NCI-H1417 treated with DMSO at 0.1 percent for 48 hours (cell line): ENCODE measurements at regions not wholly inside any gene's neighbourhood (a gene's known extent, or its start where the extent isn't known, plus 50 kb on each side); places are given as distances from the start of the nearest gene placed in this dataset.
"Not testable (repeated sequence)": the region's sequence is repeated elsewhere in the genome, so short reads cannot be mapped to it uniquely, and the experiment has no call there.

Source experiments
- DNase-seq: peaks from one replicate; lab custom pipeline; 2025; lab: John Stamatoyannopoulos, UW

DNA sequence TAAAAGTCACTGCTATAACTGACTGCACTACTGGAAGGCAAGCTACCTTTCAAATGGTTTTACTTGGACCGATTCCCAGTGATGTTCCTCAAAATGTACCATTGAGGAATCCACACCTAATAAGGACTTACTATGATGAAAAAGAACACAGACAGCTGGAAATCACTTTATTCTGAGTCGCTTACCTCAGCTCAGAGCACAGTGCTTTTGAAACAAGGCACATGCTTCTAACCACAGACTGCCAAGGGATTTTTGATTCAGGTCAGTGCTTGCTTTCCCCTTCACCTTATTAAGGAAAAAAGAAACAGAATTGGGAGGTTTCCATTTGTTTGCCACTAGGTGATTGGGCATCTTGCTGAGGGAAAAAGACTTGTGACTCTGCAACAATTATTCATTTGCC is 707.5 kb upstream of the FSHR start:
- no peak for DNase-seq

DNA sequence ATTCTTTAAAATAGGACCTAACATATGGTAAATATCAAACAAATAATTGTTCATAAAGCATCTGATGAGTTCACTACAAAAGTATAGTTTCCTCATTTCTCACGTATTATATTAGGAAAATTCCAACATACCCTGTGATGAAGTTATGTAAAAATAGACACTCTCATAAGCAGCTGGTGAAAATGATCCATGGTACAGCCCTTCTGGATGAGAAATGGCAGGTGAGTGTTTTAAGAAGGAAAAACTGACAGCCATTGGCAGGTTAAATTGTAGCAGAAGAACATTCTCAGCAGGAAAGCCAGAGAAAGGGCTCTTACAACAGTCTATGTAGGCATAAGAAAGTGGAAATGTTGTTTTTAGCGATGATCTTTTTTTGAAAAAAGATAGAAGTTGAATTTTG is 706.5 kb upstream of the FSHR start:
- no peak for DNase-seq

DNA sequence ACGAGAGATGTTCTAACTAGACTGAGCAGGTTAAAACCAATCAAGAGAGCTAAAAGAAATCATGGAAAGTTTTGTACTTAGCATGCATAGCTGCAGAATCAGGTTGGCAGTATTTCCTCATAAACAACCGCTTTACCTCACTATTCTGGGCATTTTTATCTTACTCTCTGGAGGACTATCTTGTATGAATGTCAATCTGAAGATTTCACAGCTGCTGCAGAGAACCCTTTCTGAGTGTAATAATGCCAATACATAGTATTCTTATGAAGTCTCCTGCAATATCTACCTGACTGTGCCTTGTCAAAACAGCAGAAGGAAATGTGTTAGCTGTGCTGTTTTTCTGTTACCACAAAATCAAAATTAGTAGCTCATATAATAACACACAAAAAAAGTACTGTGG is 705.9 kb upstream of the FSHR start:
- DNase-seq = no peak

DNA sequence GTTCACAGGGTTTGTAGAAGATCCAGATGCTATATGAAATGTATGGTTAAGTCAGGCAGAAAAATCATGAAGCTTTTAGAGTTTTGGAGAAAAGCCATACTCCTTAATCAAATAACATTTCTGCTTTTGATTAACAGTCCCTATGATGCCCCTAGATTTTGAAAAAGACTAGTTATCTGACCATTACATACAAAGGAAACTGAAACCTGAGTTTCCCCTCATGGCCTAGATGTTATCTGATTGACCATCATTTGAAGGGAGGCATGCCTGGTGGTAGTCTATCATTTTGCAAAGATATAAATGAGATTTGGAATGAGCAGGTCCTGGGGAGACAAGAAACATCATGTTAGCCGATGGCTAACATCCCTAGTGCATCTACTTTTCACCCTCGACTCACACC is 704.3 kb upstream of the FSHR start:
- no peak for DNase-seq

DNA sequence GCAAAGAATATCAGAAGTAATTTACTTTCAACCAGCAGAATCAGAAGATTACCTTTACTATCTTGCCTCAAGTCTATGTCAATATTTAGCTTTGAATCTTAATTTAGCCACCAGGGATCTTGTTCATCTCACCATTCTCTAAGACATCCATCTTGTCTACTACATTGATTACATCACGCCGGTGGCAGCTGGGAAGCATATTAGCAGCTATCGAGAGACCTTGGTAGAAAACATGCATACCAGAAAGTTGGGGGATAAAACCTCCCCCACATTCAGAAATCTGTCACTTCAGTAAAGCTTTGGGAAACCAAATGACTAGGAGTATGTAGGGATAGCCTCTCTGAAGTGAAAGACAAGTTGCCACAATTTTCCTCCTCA is 703.8 kb upstream of the FSHR start:
- no peak for DNase-seq

DNA sequence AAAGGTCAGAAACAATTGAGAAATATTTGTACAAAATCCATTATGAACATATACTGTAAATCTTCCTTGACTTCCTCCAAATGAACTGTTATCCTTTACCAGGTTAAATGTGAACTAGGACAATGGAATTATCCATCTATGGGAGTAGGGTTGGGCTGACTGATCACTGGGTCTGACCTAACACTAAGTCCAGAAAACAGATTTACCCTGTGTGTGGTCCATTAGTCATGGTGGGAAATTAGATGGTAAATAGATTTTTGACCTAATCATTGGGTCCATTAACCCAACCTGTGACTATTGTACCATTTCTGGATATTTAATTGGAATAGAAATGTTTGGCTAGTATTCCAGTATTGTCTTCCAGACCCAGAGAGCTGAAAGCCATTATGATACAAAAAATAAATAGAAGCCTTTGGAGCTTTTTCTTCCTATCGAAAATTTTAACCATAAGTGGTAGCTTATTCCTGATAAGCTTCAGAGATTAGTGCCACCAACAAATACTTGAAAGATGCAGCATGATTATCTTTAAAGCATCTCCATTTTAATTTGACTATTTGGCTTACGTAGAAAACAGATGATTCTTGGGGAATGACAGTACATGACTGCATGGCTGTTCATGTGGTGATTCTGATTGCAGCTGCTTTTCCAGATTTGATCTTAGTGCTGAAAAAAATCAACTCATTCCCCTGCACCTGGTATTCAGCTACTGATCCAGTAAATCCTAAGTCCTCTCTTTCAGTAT is 703.2 kb upstream of the FSHR start:
- DNase-seq = no peak

DNA sequence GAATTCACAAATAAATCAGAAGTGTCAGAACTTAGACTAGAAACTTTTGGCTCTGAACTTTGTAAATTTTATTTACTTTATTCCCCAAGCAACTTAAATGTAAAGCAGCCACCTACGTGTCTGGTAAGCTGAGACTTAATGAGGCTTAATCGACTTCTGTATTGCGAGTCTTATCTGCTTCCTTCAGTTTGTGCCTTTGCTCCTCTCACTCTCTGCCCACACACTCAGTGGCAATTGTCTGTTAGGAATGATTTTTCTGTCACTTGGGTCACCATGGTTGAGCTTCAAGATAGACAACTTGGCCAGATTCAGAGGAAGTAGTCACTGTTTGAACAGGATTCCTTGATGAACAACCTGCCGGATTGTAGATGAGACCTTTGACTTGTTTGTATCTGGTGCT is 691.4 kb upstream of the FSHR start:
- no peak for DNase-seq

DNA sequence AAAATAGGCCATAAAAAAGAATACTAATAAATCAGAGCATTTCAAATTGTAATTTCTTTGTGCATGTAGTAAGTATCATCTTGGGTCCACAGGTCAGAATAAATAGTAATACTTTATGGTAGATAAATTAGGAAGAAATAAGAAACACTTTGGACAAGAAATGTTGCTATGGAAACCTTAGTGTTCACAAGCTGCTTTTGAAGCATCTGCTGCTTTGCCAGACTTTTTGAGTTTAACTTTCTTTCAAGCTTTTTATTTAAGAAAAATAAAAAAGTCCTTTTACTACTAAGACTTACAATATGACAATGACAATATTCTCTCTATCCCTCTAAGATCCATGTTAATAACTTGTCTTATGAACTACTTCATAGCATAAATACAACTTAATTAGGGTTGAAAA is 690.7 kb upstream of the FSHR start:
- no peak for DNase-seq

DNA sequence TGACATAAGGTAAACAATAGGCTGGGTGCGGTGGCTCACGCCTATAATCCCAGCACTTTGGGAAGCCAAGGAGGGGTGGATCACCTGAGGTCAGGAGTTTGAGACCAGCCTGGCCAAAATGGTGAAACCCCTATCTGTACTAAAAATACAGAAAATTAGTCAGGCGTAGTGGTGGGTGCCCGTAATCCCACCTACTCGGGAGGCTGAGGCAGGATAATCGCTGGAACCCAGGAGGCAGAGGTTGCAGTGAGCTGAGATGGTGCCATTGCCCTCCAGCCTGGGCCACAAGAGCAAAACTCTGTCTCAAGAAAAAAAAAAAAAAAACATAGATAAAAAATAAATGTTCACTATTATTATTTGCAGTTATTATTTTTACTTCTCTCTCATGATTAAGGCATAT is 689.8 kb upstream of the FSHR start:
- not testable (repeated sequence) for DNase-seq

DNA sequence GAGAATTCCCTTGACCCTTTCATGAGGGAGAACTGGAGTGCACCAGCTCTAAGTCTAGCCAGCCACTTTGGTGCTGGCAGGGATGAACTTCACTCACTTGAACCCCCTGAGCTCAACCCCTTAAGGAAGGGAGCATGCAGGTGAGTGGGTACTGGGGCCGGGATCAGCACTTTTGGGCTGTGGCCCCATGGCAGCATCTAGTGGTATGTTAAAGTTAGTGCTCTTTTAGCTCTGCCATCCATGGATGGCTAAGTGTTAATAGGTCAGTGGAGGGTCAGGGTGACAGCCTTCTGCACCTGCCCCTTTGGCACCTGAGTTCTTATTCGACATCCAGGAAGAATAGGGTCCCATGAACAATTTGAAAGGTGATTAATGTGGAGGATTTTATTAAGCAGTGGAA is 689.0 kb upstream of the FSHR start:
- no peak for DNase-seq

DNA sequence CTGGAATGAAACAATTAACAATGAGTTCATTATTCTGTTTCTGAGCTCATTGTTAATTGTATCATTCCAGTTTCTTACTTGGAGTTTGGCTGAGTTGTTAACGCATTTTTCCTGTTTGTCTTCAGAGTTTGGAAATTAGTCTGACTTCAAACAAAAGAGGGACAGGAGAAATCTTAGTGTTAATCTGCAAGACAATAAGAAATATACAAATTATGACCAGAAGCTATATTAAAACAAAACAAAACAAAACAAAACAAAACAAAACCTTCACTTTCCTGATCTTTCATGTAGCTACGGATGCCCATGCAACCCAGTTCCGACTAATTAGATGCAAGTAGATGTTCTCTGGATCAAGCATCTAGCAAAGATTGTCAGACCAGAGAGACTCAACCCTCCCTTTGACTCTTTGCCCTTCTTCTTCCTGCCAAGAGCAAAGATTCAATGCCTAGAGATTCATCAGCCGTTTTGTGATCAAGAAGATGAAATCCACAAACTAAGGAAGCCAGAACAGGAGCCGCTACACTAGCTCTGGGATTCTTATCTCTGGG is 686.2 kb upstream of the FSHR start:
- no peak for DNase-seq

DNA sequence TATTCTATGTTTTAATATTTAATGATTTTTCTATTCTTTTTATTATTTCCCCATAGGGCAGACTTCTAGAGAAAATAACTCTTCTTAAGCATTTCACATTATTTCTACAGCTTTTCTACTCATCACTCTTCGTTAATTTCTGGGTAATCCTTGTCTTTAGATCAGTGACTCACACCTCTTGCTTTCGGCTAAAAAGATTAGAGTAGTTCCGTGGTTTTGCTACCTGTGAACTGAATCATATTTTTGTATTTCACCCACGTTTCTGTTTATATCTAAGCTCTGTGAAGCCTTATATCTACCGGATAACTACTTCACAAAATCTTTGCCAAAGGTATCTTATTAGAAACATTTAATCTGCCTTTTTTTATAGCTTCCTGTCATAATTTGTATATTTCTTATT is 685.5 kb upstream of the FSHR start:
- DNase-seq = no peak

DNA sequence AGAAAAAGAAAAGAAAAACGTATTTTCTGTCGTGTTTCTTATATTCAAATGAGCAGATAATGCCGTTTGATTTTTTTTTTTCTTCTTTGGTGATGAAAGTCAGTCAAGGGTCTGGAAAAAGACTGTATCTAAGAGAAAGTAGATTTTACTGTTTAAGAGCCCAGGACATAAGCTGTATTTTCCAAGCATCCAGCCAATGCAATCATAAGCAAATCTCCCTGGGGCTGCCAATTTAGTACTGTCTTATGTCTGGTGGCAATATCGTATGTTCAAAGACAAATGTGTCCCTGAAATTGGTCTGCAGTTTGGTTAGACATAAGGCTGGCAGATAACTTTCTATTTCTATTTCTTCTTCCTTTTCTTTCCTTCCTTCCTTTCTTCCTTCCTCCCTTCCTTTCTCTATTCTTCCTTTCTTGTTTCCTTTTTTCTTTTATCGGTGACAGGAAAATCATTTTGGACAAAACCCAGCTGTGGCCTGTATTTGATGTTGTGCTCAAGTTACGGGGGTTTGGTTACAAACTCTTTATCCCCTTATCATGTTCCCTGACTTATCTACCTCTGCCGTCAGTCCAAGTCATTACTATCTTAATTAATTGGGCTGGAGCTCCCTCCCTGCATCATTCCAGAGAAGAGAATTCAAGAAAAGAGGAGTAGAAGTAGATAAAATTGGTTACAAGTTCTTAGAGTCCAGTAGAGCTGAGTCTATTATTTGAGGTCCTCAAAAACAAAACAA is 683.4 kb upstream of the FSHR start:
- DNase-seq = no peak

DNA sequence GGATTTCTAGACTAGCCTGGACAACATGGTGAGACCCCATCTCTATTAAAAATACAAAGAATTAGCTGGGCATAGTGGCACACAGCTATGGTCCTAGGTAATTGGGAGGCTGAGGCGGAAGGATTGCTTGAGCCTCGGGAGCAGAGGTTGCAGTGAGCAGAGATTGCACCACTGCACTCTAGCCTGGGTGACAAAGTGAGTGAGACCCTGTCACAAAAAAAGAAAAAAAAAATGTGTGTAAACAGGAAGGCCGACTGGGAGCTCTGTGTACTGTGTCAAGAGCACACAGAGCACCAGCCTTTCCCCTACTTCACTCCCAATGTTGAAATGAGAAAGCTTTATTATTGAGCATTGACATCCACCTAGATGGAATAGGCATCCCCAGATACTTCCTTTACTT is 681.7 kb upstream of the FSHR start:
- DNase-seq = no peak

DNA sequence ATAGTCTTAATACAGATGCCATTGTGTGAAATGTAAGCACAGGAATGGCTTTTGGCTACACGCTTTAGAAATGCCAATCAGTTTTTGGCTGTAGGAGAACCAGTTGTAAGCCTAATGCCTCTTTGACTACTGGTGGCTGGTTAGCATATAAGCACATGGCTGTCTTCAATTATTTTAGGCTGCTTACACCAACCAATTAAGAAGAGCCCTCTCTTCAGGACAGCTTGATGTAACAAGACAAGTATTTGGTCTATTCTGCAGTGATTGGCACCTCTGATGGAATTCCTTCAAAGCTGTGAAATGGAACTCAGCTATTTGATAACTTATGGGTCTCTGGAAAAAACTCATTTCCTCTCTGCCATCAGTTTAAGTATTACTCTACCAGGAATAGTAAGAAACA is 680.1 kb upstream of the FSHR start:
- DNase-seq = no peak

DNA sequence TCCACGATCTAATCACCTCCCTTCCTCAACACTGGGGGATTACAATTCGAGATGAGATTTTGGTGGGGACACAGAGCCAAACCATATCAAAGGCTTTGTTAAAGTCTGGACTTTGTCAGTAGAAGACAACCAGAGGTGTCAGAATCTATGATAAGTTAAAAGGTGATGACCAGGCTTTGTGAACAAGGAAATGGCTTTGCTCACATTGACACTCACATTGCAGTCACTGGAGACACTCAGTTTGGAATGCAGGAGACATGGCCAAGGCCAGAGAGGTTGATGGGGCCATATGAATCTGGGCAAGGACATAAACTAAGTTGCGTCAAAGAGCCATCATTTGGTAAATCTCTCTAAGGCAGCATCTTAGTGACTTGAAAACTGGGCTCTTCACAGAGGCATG is 678.2 kb upstream of the FSHR start:
- no peak for DNase-seq

DNA sequence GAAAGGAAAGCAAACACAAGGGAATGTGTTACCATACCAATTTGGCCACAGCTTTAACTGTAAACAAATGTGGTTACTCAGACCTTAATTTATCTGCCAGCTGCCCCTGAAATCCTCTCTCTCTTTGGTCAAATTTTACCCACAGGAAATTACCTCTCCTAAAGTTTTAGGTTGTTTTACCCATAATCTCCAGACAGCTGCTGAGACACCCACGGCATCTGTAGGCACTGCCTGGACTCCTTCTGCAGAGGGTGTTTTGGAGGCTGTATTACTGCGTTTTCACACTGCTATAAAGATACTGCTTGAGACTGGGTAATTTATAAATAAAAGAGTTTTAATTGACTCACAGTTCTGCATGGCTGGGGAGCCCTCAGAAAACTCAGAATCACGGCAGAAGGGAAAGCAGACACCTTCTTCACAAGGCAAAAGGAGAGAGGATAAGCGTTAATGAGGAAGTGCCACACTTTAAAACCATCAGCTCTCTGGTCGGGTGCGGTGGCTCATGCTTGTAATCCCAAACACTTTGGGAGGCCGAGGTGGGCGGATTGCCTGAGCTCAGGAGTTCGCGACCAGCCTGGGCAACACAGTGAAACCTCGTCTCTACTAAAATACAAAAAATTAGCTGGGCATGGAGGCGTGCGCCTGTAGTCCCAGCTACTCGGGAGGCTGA is 677.5 kb upstream of the FSHR start:
- no peak for DNase-seq

DNA sequence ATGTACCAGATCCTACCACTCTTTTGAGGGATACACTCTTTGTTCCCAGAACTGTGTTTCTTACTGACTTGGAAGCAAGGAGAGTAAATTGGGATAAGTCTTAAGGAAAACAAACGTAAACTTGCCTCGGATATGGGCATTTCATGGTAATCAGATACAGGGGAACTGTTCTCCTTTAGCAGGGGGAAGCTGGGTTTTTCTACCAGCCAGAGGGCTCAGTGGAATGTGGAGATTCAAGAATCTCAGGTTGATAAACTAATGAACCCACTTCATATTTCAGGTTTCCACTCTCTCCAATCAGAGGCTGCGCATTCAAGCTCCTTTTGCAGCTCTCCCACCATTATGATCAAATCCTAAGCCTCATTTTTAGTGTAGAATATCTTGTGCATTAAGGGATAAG is 676.5 kb upstream of the FSHR start:
- no peak for DNase-seq

DNA sequence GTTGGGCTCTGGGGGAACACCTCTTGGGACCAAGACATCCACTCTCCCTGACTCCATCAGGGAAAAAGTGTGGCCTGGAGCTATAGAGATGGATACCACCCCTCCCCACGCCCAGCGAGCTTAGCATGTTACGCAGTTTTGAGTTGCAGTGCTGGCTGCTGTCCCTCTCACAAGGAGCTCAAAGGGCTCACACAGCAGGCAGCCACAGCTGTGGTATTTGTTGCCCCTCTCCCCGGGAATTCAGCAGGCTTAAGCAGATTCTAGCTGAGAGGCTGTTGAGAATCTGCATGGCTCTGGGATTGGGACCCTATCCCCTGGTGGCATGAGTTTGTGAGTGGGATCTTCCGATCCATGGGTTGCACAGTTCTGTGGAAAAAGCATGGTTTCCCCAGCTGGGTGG is 673.1 kb upstream of the FSHR start:
- no peak for DNase-seq

DNA sequence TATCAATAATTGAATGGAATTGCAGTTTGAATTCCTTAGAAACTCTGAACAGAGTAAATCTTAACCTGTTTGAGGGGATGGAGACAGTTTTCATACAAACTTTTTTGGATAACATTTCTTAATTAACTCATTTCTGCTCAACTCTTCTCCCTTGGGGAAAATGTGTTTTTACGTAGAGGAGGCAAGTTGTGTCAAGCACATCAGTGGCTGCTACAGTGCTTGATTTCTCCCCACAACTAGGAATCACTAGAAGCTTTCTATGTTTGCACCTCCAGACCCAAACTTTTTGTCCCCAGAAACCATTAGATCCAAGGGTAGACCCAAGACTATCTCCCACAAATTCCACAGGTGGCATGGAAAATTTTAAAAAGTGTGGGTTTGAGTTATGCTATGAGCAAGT is 658.9 kb upstream of the FSHR start:
- DNase-seq = no peak

DNA sequence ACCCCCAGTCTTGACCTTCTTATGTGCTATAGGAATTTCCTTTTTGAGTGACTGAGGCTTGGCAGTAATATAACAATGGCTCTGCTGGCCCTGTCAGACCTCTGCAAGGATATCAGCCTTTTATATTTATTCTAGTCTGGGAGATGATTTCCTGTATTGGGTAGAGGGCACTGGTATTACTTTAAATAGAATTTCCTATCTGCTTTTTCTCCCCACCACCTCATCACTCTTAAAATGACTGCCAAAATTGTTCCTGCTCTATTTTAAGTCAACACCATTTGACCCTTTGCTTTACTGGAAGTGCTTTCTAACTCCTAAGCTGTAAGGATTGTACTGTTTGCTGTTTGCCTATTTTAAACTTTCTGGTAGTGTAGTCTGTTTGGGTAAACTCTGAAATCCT is 658.4 kb upstream of the FSHR start:
- no peak for DNase-seq

DNA sequence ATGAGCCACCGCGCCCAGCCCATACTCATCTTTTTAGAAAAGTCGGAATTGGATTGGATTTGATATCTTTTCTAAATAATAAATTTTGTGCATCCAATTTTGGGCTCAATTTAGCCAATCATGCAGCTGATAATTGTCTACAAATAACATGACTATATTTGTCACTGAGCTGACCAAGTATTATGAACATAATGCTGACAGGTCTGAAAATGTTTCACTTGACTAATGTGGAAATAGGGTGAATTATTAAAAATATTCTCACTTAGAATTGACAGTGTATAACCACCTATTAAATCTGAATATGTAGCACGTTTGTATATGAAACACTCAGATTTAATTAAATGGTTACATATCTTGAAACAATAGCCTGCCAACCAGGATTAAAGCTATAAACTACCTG is 657.2 kb upstream of the FSHR start:
- no peak for DNase-seq

DNA sequence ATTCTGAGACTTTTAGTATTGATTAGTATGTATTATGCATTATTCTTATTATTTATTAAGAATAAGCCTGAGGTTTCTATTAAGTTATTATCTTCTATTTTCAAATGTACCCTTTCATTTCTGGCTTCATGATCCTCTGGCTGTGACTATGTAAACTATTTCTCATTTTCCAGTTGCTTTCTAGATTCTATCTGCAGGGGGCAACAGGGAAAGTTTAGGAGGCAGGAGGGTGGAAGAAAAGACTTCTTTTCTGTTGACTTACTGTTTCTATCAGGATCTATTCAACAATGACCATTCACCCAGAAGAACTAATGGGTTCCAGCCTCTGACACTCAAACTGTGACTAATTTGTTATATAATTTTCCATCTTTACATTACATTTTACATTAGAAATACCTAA is 653.4 kb upstream of the FSHR start:
- DNase-seq = no peak
